H1 (cell line): ENCODE measurements at regions not wholly inside any gene's neighbourhood (a gene's known extent, or its start where the extent isn't known, plus 50 kb on each side); places are given as distances from the start of the nearest gene placed in this dataset.

Source experiments
- CTCF ChIA-PET: fragments of 300-600 bp; sonication (Branson Sonifier 250); formaldehyde crosslinking; loops from one replicate; lab custom pipeline; 2021; ENCODE audit not compliant: partially characterized antibody; lab: Charles Lee
- POLR2A ChIA-PET: fragments of 300-600 bp; sonication (Branson Sonifier 250); formaldehyde crosslinking; loops from one replicate; lab custom pipeline; 2021; ENCODE audit warnings: inconsistent platforms; ENCODE audit not compliant: partially characterized antibody; lab: Charles Lee
- DNase-seq, 2 experiments: peaks; one replicate each; pipeline versions ENCODE4 v3.0.0 to v3.0.0-alpha.2; 2010 to 2022; ENCODE audit warnings: low spot score in 2 of 2, low read depth in 1 of 2, mixed read lengths in 1 of 2
- FAIRE-seq: peaks from 2 replicates; lab custom pipeline; 2011; peaks lifted over from hg19 to GRCh38; lab: Jason Lieb, UNC
- H2AFZ ChIP-seq: 2 replicates; pipeline ENCODE4 v1.8.1; 2012; ENCODE audit warnings: low read length, inconsistent platforms
- H2AK5ac ChIP-seq: 2 replicates; pipeline ENCODE4 v1.6.1; 2013; ENCODE audit warnings: low read depth, low read length
- H2BK120ac ChIP-seq: replicated peaks from 2 replicates; pipeline ENCODE3; 2013; ENCODE audit warnings: low read depth, low read length, inconsistent platforms
- H2BK12ac ChIP-seq: 2 replicates; pipeline ENCODE4 v1.6.1; 2013; ENCODE audit warnings: low read depth, low read length
- H2BK15ac ChIP-seq: 2 replicates; pipeline ENCODE4 v1.6.1; 2013; ENCODE audit warnings: low read length
- H2BK20ac ChIP-seq: 2 replicates; pipeline ENCODE4 v1.6.1; 2013; ENCODE audit warnings: low read length
- H2BK5ac ChIP-seq: 2 replicates; pipeline ENCODE4 v1.6.1; 2013; ENCODE audit warnings: low read depth, low read length
- H3K14ac ChIP-seq: 2 replicates; pipeline ENCODE4 v1.6.1; 2013; ENCODE audit warnings: inconsistent platforms; ENCODE audit not compliant: insufficient read length
- H3K18ac ChIP-seq: 2 replicates; pipeline ENCODE4 v1.6.1; 2013; ENCODE audit warnings: low read length; ENCODE audit errors: extremely low read depth
- H3K23ac ChIP-seq: 2 replicates; pipeline ENCODE4 v1.6.1; 2013; ENCODE audit warnings: inconsistent platforms; ENCODE audit not compliant: insufficient read length
- H3K23me2 ChIP-seq: 2 replicates; pipeline ENCODE4 v1.6.1; 2013; ENCODE audit warnings: low read depth, low read length
- H3K27ac ChIP-seq: 2 replicates; pipeline ENCODE4 v1.6.1; 2011; ENCODE audit warnings: low read depth, low read length, inconsistent platforms
- H3K27me3 ChIP-seq, 4 experiments: replicated peaks in 1 of 4; 1 replicate in 1 of 4; 2 replicates in 3 of 4; pipeline versions ENCODE4 v1.6.1 to v1.8.1; 2011 to 2013; ENCODE audit warnings: low read length in 3 of 4, mild to moderate bottlenecking in 3 of 4, inconsistent platforms in 2 of 4, mixed read lengths in 2 of 4, moderate library complexity in 1 of 4; ENCODE audit not compliant: control insufficient read depth in 3 of 4, insufficient read depth in 3 of 4; ENCODE audit errors: extremely low read depth in 1 of 4
- H3K36me3 ChIP-seq, 4 experiments: 2 replicates each; pipeline versions ENCODE4 v1.6.1 to v1.8.1; 2011 to 2013; ENCODE audit warnings: mild to moderate bottlenecking in 4 of 4, low read length in 3 of 4, moderate library complexity in 2 of 4, control low read depth in 1 of 4, inconsistent platforms in 1 of 4; ENCODE audit not compliant: insufficient read depth in 4 of 4, control insufficient read depth in 2 of 4
- H3K4ac ChIP-seq: replicated peaks from 2 replicates; pipeline ENCODE3; 2013; ENCODE audit warnings: low read length, low read depth, mixed read lengths, inconsistent platforms; ENCODE audit not compliant: insufficient read length
- H3K4me1 ChIP-seq, 4 experiments: replicated peaks in 1 of 4; 1 replicate in 1 of 4; 2 replicates in 3 of 4; pipeline versions ENCODE4 v1.6.1 to v1.8.1; 2011 to 2013; ENCODE audit warnings: low read length in 3 of 4, inconsistent platforms in 2 of 4, mixed read lengths in 1 of 4; ENCODE audit not compliant: insufficient read depth in 4 of 4, control insufficient read depth in 3 of 4
- H3K4me2 ChIP-seq, 2 experiments: 2 replicates each; pipeline versions ENCODE4 v1.6.1 to v1.8.1; 2011 to 2013; ENCODE audit warnings: low read depth in 2 of 2, low read length in 2 of 2, control low read depth in 1 of 2, inconsistent platforms in 1 of 2, mild to moderate bottlenecking in 1 of 2; ENCODE audit not compliant: insufficient read depth in 1 of 2
- H3K4me3 ChIP-seq, 4 experiments: fragments of 200-600, 300-600 bp in 1 of 4; sonication (generic), shearing (Covaris generic), sonication (Bioruptor Twin) in 1 of 4; 2 replicates each; pipeline versions ENCODE4 v1.5.1 to v1.8.1; 2011 to 2016; ENCODE audit warnings: low read length in 4 of 4, low read depth in 3 of 4, control low read depth in 2 of 4, inconsistent platforms in 2 of 4, mild to moderate bottlenecking in 2 of 4, mixed read lengths in 1 of 4, moderate library complexity in 1 of 4; ENCODE audit not compliant: insufficient read depth in 2 of 4; ENCODE audit errors: extremely low read depth in 1 of 4
- H3K56ac ChIP-seq: replicated peaks from 2 replicates; pipeline ENCODE3; 2013; ENCODE audit warnings: low read depth, mild to moderate bottlenecking, mixed read lengths, low read length, inconsistent platforms; ENCODE audit not compliant: insufficient read length
- H3K79me1 ChIP-seq: 2 replicates; pipeline ENCODE4 v1.6.1; 2013; ENCODE audit warnings: low read depth, low read length, control low read depth
- H3K79me2 ChIP-seq, 2 experiments: 2 replicates each; pipeline versions ENCODE4 v1.6.1 to v1.8.1; 2012 to 2013; ENCODE audit warnings: low read length in 2 of 2, mild to moderate bottlenecking in 2 of 2, inconsistent platforms in 1 of 2; ENCODE audit not compliant: insufficient read depth in 2 of 2, control insufficient read depth in 1 of 2
- H3K9ac ChIP-seq, 4 experiments: replicated peaks in 1 of 4; 1 replicate in 1 of 4; 2 replicates in 3 of 4; pipeline versions ENCODE4 v1.6.1 to v1.8.1; 2011 to 2013; ENCODE audit warnings: low read depth in 3 of 4, low read length in 3 of 4, control low read depth in 2 of 4, mild to moderate bottlenecking in 2 of 4, moderate library complexity in 2 of 4, inconsistent platforms in 1 of 4; ENCODE audit errors: extremely low read depth in 1 of 4
- H3K9me3 ChIP-seq, 2 experiments: 2 replicates each; pipeline versions ENCODE4 v1.6.1 to v1.8.1; 2012 to 2013; ENCODE audit warnings: mild to moderate bottlenecking in 2 of 2, moderate library complexity in 2 of 2, control low read depth in 1 of 2, inconsistent platforms in 1 of 2, low read depth in 1 of 2, low read length in 1 of 2, mixed read lengths in 1 of 2; ENCODE audit not compliant: insufficient read depth in 2 of 2
- H4K20me1 ChIP-seq, 2 experiments: replicated peaks in 1 of 2; 2 replicates each; pipeline versions ENCODE3 to v1.8.1; 2011 to 2013; ENCODE audit warnings: inconsistent platforms in 2 of 2, low read length in 2 of 2, mild to moderate bottlenecking in 1 of 2; ENCODE audit not compliant: insufficient read depth in 2 of 2, control insufficient read depth in 1 of 2
- H4K5ac ChIP-seq: 2 replicates; pipeline ENCODE4 v1.6.1; 2013; ENCODE audit warnings: low read length, low read depth, mixed read lengths, inconsistent platforms; ENCODE audit not compliant: insufficient read length
- H4K8ac ChIP-seq: 2 replicates; pipeline ENCODE4 v1.8.0; 2013; ENCODE audit warnings: mild to moderate bottlenecking, moderate library complexity, low read length, inconsistent platforms; ENCODE audit not compliant: insufficient read depth; ENCODE audit errors: extremely low read depth
- H4K91ac ChIP-seq: replicated peaks from 2 replicates; pipeline ENCODE3; 2013; ENCODE audit warnings: low read length, mixed read lengths, inconsistent platforms; ENCODE audit not compliant: insufficient read length
- ATF3 ChIP-seq: IDR thresholded peaks from 2 replicates; pipeline ENCODE4 v1.6.1; 2011; ENCODE audit warnings: low read depth, mild to moderate bottlenecking, low read length; ENCODE audit not compliant: insufficient read depth
- CBX8 ChIP-seq: fragments of 300-800, 300-1000 bp; sonication (generic); IDR thresholded peaks from 2 replicates; pipeline ENCODE4 v1.7.1; 2016; ENCODE audit warnings: low read depth, low read length, borderline replicate concordance
- CTCF ChIP-seq, 3 experiments: IDR thresholded peaks; 1 replicate in 2 of 3; 2 replicates in 1 of 3; pipeline versions ENCODE4 v1.5.1 to v1.6.1; 2011; ENCODE audit warnings: low read length in 3 of 3, mild to moderate bottlenecking in 3 of 3, inconsistent platforms in 2 of 3, low read depth in 1 of 3, moderate library complexity in 1 of 3; ENCODE audit not compliant: insufficient read depth in 1 of 3; ENCODE audit errors: control extremely low read depth in 1 of 3
- JUND ChIP-seq: IDR thresholded peaks from 2 replicates; pipeline ENCODE4 v1.6.1; 2011; ENCODE audit warnings: mild to moderate bottlenecking, improper control_type of control experiment, low read length
- KDM4A ChIP-seq: IDR thresholded peaks from one replicate; pipeline ENCODE4 v1.7.1; 2012; ENCODE audit warnings: low read depth, mild to moderate bottlenecking, moderate library complexity, low read length, inconsistent platforms; ENCODE audit not compliant: severe bottlenecking
- RBBP5 ChIP-seq: IDR thresholded peaks from 2 replicates; pipeline ENCODE4 v1.7.1; 2012; ENCODE audit warnings: low read depth, mild to moderate bottlenecking, inconsistent platforms, low read length, moderate library complexity, borderline replicate concordance
- RFX5 ChIP-seq: IDR thresholded peaks from 2 replicates; pipeline ENCODE4 v1.6.1; 2011; ENCODE audit warnings: low read depth, low read length, improper control_type of control experiment, borderline replicate concordance
- RNF2 ChIP-seq: fragments of 200-900, 300-1000 bp; sonication (generic); IDR thresholded peaks from 2 replicates; pipeline ENCODE4 v1.7.1; 2016; ENCODE audit warnings: borderline replicate concordance, low read depth, mild to moderate bottlenecking, antibody characterized with exemption, low read length; ENCODE audit not compliant: poor library complexity, severe bottlenecking; ENCODE audit errors: missing control alignments
- SIX5 ChIP-seq: IDR thresholded peaks from 2 replicates; pipeline ENCODE4 v1.6.1; 2011; ENCODE audit warnings: mild to moderate bottlenecking, low read depth, low read length
- SP1 ChIP-seq: IDR thresholded peaks from 2 replicates; pipeline ENCODE4 v1.6.1; 2011; ENCODE audit warnings: low read depth, low read length
- SRF ChIP-seq: IDR thresholded peaks from 2 replicates; pipeline ENCODE4 v1.6.1; 2011; ENCODE audit warnings: mild to moderate bottlenecking, low read depth, low read length, moderate library complexity

GRCh38 chr2:147355706-147356105 lies 489.1 kb upstream of the ACVR2A start (continued):
- TF ChIP-seq SIX5 (no peak), KDM4A (no peak)

GRCh38 chr2:147353072-147353381 lies 491.8 kb upstream of the ACVR2A start:
- H3K4me3 ChIP-seq = no peak overlapping the region
- H4K8ac ChIP-seq = no peak overlapping the region
- H3K79me1 ChIP-seq = no peaks in the 10 kb centered on the region
- peaks cover 0 to 2% (median 0%) of the 10 kb centered on the region in 4 experiments; a peak in 1 of 7 replicates for H3K4me1 ChIP-seq
- H3K27me3 ChIP-seq = no peaks in the 10 kb centered on the region
- H4K20me1 ChIP-seq = no peaks in the 10 kb centered on the region
- H3K18ac ChIP-seq = no peak overlapping the region
- DNase-seq (no peak), FAIRE-seq (no peak)
- H3K4ac ChIP-seq = no peak overlapping the region
- H3K23me2 ChIP-seq = no peaks in the 10 kb centered on the region
- no peak overlapping the region for H2BK15ac ChIP-seq
- H3K27ac ChIP-seq = no peak overlapping the region
- H2BK20ac ChIP-seq = no peak overlapping the region
- no peak overlapping the region for H3K9ac ChIP-seq
- no peaks in the 10 kb centered on the region for H3K36me3 ChIP-seq
- H3K4me2 ChIP-seq = no peak overlapping the region
- H2BK120ac ChIP-seq = no peak overlapping the region
- H3K79me2 ChIP-seq = no peaks in the 10 kb centered on the region
- H2BK12ac ChIP-seq = no peak overlapping the region
- H2AK5ac ChIP-seq = no peak overlapping the region
- H3K14ac ChIP-seq = no peak overlapping the region
- H4K91ac ChIP-seq = no peak overlapping the region
- H3K23ac ChIP-seq = no peak overlapping the region
- POLR2A ChIA-PET = no interaction called here
- no peak overlapping the region for H4K5ac ChIP-seq
- no peaks in the 10 kb centered on the region for H3K9me3 ChIP-seq
- no peak overlapping the region for H3K56ac ChIP-seq
- no peak overlapping the region for H2BK5ac ChIP-seq
- H2AFZ ChIP-seq = no peak overlapping the region
- CTCF ChIA-PET = no interaction called here
- TF ChIP-seq SP1 = no peak
- TF ChIP-seq RNF2 = no peak
- TF ChIP-seq CTCF (IDR thresholded peaks at IDR 0.05; ENCODE audit: control extremely low read depth in 1 of 3, insufficient read depth in 1 of 3, low read depth in 1 of 3, low read length in 3 of 3) = no peak
- TF ChIP-seq RBBP5 = no peak
- TF ChIP-seq ATF3 = no peak
- TF ChIP-seq SRF = no peak
- TF ChIP-seq RFX5 = no peak
- no peak for TF ChIP-seq JUND
- no peak for TF ChIP-seq CBX8
